ENCODE measurements at regions not wholly inside any gene's neighbourhood (a gene's known extent, or its start where the extent isn't known, plus 50 kb on each side); places are given as distances from the start of the nearest gene placed in this dataset.

DNA sequence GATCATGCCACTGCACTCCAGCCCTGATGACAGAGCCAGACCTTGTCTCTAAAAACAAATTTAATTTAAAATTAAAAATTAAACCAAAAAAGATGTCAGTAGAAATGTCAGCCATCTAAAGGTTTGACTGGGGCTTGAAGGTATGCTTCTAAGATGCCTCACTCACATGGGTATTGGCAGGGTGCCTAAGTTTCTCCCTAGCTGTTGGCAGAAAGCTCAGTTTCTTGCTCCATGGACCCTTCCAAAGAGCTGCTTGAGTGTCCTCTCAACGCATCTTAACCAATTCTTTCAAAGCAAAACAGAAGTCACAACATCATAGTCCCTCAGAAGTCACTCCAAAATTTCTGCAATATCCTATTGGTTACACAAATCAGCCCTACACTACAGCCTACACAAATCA is 231.0 kb upstream of the ADGRL2 start:
- no peak for DNase-seq (ENCODE audit: low read depth)
- no peak overlapping the region for H3K4me3 ChIP-seq (ENCODE audit: low read depth, low read length)
- TF ChIP-seq, protein P1, sequence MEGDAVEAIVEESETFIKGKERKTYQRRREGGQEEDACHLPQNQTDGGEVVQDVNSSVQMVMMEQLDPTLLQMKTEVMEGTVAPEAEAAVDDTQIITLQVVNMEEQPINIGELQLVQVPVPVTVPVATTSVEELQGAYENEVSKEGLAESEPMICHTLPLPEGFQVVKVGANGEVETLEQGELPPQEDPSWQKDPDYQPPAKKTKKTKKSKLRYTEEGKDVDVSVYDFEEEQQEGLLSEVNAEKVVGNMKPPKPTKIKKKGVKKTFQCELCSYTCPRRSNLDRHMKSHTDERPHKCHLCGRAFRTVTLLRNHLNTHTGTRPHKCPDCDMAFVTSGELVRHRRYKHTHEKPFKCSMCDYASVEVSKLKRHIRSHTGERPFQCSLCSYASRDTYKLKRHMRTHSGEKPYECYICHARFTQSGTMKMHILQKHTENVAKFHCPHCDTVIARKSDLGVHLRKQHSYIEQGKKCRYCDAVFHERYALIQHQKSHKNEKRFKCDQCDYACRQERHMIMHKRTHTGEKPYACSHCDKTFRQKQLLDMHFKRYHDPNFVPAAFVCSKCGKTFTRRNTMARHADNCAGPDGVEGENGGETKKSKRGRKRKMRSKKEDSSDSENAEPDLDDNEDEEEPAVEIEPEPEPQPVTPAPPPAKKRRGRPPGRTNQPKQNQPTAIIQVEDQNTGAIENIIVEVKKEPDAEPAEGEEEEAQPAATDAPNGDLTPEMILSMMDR (conservative IDR thresholded peaks at IDR 0.05; ENCODE audit: low read depth, low read length), result no peak

DNA sequence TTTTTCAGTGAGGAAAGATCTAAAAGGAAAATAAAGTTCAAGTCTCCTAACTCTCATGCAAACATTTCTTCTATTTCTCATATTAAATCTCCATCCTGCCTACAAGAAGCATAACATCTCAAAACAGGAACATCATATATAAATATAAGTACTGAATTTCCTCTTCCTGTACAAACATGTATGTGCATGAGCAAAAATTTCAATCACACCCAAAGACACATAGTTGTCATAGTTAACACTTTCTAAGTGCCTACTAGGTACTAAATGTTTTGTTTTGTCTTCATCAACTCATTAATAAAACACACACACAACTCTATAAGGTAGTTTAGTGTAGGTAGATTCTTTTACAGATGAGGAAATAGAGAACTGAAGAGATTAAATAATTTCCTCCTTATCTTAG is 237.1 kb upstream of the ADGRL2 start:
- no peak overlapping the region for H3K4me3 ChIP-seq (ENCODE audit: low read depth, low read length)
- DNase-seq (ENCODE audit: low read depth), result no peak
- TF ChIP-seq, protein P1 (conservative IDR thresholded peaks at IDR 0.05; ENCODE audit: low read depth, low read length), result no peak

DNA sequence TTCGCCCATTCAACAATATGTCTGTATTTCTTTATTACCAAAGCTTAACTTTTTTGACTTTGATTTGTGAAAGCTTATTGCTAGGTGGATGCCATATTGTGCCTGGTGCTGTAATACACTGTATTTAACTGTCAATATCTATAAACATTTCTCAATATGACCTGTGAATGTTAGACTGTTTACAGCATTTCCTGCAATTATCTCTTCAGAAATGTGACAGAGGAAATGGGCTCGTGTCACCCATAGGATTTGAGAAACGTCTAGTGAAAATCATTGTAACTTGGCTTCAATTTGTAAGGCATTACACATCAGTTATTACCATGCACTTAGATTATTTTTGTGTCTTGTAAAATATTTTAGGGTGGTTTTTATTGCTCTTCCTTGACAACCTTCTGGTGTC is 237.8 kb upstream of the ADGRL2 start:
- DNase-seq (ENCODE audit: low read depth), result no peak

DNA sequence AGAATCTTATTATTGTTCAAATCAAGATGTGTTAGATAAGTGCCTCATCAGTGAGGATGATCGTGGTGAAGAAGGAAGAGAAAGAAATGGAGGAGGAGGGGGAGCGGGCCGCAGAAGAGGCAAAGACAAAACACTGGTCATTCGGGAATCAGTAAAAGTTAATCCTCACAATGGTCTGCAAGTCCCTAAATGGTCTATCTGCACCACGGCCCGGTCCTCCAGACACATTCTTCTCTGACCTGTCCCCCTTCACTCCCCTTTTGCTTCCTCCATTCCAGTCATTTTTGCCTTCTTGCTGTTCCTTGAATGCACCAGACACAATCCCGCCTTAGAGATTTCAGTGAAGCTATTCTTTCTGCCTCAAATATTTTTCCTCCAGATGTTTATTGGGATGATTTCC is 240.1 kb upstream of the ADGRL2 start:
- H3K4me3 ChIP-seq (ENCODE audit: low read depth, low read length), result no peak overlapping the region
- DNase-seq (ENCODE audit: low read depth), result no peak
- TF ChIP-seq, protein P1 (conservative IDR thresholded peaks at IDR 0.05; ENCODE audit: low read depth, low read length), result no peak

More for the DNA sequence above, 237.8 kb upstream of the ADGRL2 start:
- no peak overlapping the region for H3K4me3 ChIP-seq (ENCODE audit: low read depth, low read length)
- TF ChIP-seq, protein P1 (conservative IDR thresholded peaks at IDR 0.05; ENCODE audit: low read depth, low read length), result no peak

DNA sequence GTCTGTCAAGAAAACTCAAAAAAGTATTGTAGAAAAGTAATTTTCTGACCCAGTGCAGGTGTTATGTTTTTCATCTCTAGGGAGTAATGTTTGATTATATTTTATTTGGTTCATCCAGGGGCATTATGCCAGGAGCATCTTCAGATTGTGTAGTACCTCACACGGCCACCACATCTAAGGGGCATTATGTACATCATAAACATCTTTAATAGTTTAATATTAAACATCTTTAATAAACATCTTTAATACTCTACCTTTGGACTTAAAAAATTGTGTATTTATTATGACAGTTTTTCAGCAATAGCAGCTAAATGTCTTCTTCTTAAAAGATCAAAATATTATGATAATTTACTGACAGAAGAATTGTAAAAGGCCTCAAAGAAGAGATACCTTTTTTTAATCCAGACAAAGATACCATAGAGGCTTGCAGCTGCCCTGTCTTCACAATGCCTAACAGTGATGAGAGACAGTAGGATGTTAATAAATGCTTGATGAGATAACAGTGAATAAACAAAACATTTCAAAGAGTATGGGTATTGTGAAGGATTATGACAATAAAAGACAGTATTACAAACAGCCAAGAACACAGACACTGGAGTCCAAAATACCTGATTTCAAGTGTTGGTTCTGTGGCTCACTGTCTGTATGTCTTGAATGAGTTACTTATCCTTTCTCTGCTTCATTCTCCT is 240.9 kb upstream of the ADGRL2 start:
- H3K4me3 ChIP-seq (ENCODE audit: low read depth, low read length), result no peak overlapping the region
- DNase-seq (ENCODE audit: low read depth), result no peak
- TF ChIP-seq, protein P1 (conservative IDR thresholded peaks at IDR 0.05; ENCODE audit: low read depth, low read length), result peak; percentile 34

DNA sequence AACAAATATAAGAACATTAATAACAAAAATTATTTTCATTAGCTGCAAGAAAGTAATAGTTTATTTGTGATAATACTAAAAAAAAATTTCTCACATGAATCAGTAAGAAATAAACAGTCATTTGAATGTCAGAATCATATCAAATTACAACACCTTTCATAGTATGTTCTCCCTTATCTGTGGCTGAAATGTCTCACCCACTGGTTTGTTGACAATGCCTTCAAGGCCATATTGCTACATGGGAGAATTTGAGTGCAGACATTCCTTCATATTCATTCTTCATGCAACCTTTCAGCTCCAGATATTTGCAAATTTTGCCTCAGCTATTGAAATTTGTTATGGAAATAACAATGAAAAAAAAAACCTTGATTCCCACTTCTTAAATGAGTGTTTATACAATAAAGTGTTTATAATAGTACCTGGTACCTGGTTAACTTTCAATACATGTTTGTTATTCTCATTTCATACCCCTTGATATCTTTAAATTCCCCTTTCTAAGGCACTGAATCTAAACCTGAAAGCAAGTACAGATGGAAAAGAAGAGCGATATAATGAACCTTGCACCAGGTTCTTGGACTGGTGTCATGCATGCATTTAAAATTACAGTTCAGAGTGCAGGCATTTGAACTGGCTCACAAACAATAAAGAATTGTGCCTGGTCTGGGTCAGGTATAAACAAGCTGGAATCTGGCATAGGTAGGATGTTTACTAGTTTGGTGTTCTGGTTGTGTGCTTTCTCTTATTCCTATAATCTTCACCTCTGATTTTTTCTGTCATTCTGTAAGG is 242.2 kb upstream of the ADGRL2 start:
- TF ChIP-seq, protein P1 (conservative IDR thresholded peaks at IDR 0.05; ENCODE audit: low read depth, low read length), result no peak
- H3K4me3 ChIP-seq (ENCODE audit: low read depth, low read length), result no peak overlapping the region
- DNase-seq (ENCODE audit: low read depth), result no peak

Data from epithelial cell of proximal tubule (primary cell).